HCT116 (cell line): ENCODE measurements at regions not wholly inside any gene's neighbourhood (a gene's known extent, or its start where the extent isn't known, plus 50 kb on each side); places are given as distances from the start of the nearest gene placed in this dataset.

Experiments used
- ATAC-seq: fragments of 200-7000 bp; cut with Tn5 transposase; 2 replicates; pipeline ENCODE4 v1.9.1; 2020; ENCODE audit warnings: mild to moderate bottlenecking, moderate library complexity
- BruUV-seq: library from RNA; stranded (reverse); fragments of 400-500 nt; replicated peaks from 2 replicates; lab custom pipeline; 2021; lab: Mats Ljungman, UMichigan
- CTCF ChIA-PET: fragments of 300-600 bp; sonication (Branson Sonifier 250); formaldehyde crosslinking; loops from one replicate; lab custom pipeline; 2021; ENCODE audit warnings: antibody characterized with exemption; lab: Charles Lee
- POLR2A ChIA-PET: fragments of 300-600, 350-600 bp; sonication (Branson Sonifier 250); formaldehyde crosslinking; loops from one replicate; lab custom pipeline; 2021; ENCODE audit warnings: antibody characterized with exemption; lab: Charles Lee
- RAD21 ChIA-PET, 2 experiments: fragments of 300-600 bp; sonication (Branson Sonifier 250); formaldehyde crosslinking; loops; one replicate each; lab custom pipeline; 2023; ENCODE audit warnings: low total read pairs in 2 of 2; ENCODE audit not compliant: uncharacterized antibody in 2 of 2, unreplicated experiment in 2 of 2, low non-redundant PET in 1 of 2; lab: Charles Lee
- DNase-seq: peaks from one replicate; pipeline ENCODE4 v3.0.0-alpha.2; 2010; ENCODE audit warnings: low read depth, low spot score
- H2AFZ ChIP-seq: fragments of 200-600 bp; shearing (Covaris generic), sonication (generic); 2 replicates; pipeline ENCODE4 v1.6.1; 2017; ENCODE audit warnings: low read depth, mixed run types, mixed read lengths, antibody characterized with exemption, low read length; ENCODE audit not compliant: poor library complexity, severe bottlenecking
- H3K27ac ChIP-seq: 2 replicates; pipeline ENCODE4 v1.5.1; 2012; ENCODE audit warnings: low read depth, low read length
- H3K27me3 ChIP-seq: fragments of 200-600 bp; sonication (generic); 2 replicates; pipeline ENCODE4 v1.6.1; 2016; ENCODE audit warnings: mixed run types, low read length, mixed read lengths; ENCODE audit not compliant: insufficient read depth
- H3K36me3 ChIP-seq, 2 experiments: fragments of 200-500 bp in 1 of 2; fragments of 200-600 bp in 1 of 2; sonication (Bioruptor generic) in 1 of 2; sonication (generic) in 1 of 2; 2 replicates each; pipeline versions ENCODE4 v1.5.1 to v1.6.1; 2014 to 2016; ENCODE audit warnings: low read length in 2 of 2, inconsistent platforms in 1 of 2, mixed read lengths in 1 of 2, mixed run types in 1 of 2; ENCODE audit not compliant: insufficient read depth in 2 of 2, control insufficient read depth in 1 of 2
- H3K4me1 ChIP-seq, 2 experiments: fragments of 200-600 bp in 1 of 2; sonication (generic) in 1 of 2; 2 replicates each; pipeline versions ENCODE4 v1.5.1 to v1.6.1; 2012 to 2017; ENCODE audit warnings: low read length in 2 of 2, inconsistent platforms in 1 of 2, mild to moderate bottlenecking in 1 of 2, mixed read lengths in 1 of 2, mixed run types in 1 of 2, moderate library complexity in 1 of 2; ENCODE audit not compliant: insufficient read depth in 2 of 2, control insufficient read depth in 1 of 2
- H3K4me2 ChIP-seq: fragments of 200-600 bp; sonication (generic); 2 replicates; pipeline ENCODE4 v1.6.1; 2017; ENCODE audit warnings: mixed run types, low read length, mixed read lengths
- H3K4me3 ChIP-seq, 2 experiments: fragments of 200-600 bp in 1 of 2; sonication (generic) in 1 of 2; replicated peaks in 1 of 2; 2 replicates each; pipeline ENCODE4 v1.5.1; 2011 to 2016; ENCODE audit warnings: low read length in 2 of 2, control low read depth in 1 of 2, low read depth in 1 of 2, mild to moderate bottlenecking in 1 of 2, mixed read lengths in 1 of 2, mixed run types in 1 of 2
- H3K79me2 ChIP-seq: fragments of 200-600 bp; sonication (generic); 2 replicates; pipeline ENCODE4 v1.6.1; 2017; ENCODE audit warnings: mild to moderate bottlenecking, mixed run types, low read length, moderate library complexity, mixed read lengths; ENCODE audit not compliant: insufficient read depth
- H3K9ac ChIP-seq: fragments of 200-600 bp; sonication (generic); 2 replicates; pipeline ENCODE4 v1.6.1; 2016; ENCODE audit warnings: low read length, mixed read lengths
- H3K9me2 ChIP-seq: fragments of 200-600 bp; sonication (generic), shearing (Covaris generic); 2 replicates; pipeline ENCODE4 v1.6.1; 2017; ENCODE audit warnings: mixed run types, mild to moderate bottlenecking, moderate library complexity; ENCODE audit not compliant: insufficient read depth
- H3K9me3 ChIP-seq, 2 experiments: fragments of 200-500 bp in 1 of 2; fragments of 200-600 bp in 1 of 2; sonication (Bioruptor generic) in 1 of 2; sonication (generic) in 1 of 2; 2 replicates each; pipeline ENCODE4 v1.6.1; 2014 to 2017; ENCODE audit warnings: low read length in 2 of 2, mixed read lengths in 2 of 2, inconsistent platforms in 1 of 2, low read depth in 1 of 2, mild to moderate bottlenecking in 1 of 2, mixed run types in 1 of 2, moderate library complexity in 1 of 2; ENCODE audit not compliant: control insufficient read depth in 1 of 2, insufficient read depth in 1 of 2
- H4K20me1 ChIP-seq: fragments of 200-600 bp; sonication (generic), shearing (Covaris generic); 2 replicates; pipeline ENCODE4 v1.6.1; 2017; ENCODE audit warnings: mixed run types, mild to moderate bottlenecking, moderate library complexity; ENCODE audit not compliant: insufficient read depth
- CBX3 ChIP-seq: IDR thresholded peaks from 2 replicates; pipeline ENCODE4 v1.6.1; 2012; ENCODE audit warnings: low read depth
- CEBPB ChIP-seq: IDR thresholded peaks from 2 replicates; pipeline ENCODE4 v1.6.1; 2012; ENCODE audit warnings: low read depth
- EGR1 ChIP-seq: IDR thresholded peaks from 2 replicates; pipeline ENCODE4 v1.6.1; 2012; ENCODE audit warnings: low read depth
- EZH2phosphoT487 ChIP-seq: fragments of 200-600 bp; IDR thresholded peaks from 2 replicates; pipeline ENCODE4 v1.6.1; 2018; ENCODE audit warnings: antibody characterized with exemption, borderline replicate concordance
- JUND ChIP-seq: IDR thresholded peaks from 2 replicates; pipeline ENCODE4 v1.6.1; 2012
- POLR2AphosphoS5 ChIP-seq: IDR thresholded peaks from 2 replicates; pipeline ENCODE4 v1.6.1; 2011; ENCODE audit warnings: mild to moderate bottlenecking, low read depth, low read length, moderate library complexity
- RAD21 ChIP-seq: IDR thresholded peaks from 2 replicates; pipeline ENCODE4 v1.6.1; 2012; ENCODE audit warnings: low read depth, mild to moderate bottlenecking
- SIN3A ChIP-seq: IDR thresholded peaks from 2 replicates; pipeline ENCODE4 v1.6.1; 2012; ENCODE audit warnings: low read depth
- SRF ChIP-seq: IDR thresholded peaks from 2 replicates; pipeline ENCODE4 v1.6.1; 2012; ENCODE audit warnings: low read depth
- TCF7L2 ChIP-seq: IDR thresholded peaks from 2 replicates; pipeline ENCODE4 v1.7.0; 2011; ENCODE audit warnings: borderline replicate concordance, inconsistent platforms; ENCODE audit not compliant: insufficient read depth, insufficient read length; ENCODE audit errors: extremely low read depth
- YY1 ChIP-seq: IDR thresholded peaks from 2 replicates; pipeline ENCODE4 v1.6.1; 2011; ENCODE audit warnings: low read length, low read depth, moderate library complexity, mild to moderate bottlenecking; ENCODE audit not compliant: insufficient replicate concordance; ENCODE audit errors: extremely low read depth
- ZNF274 ChIP-seq: fragments of 200-500 bp; sonication (Bioruptor generic); IDR thresholded peaks from 2 replicates; pipeline ENCODE4 v1.6.1; 2014; ENCODE audit warnings: mild to moderate bottlenecking, low read depth, low read length, inconsistent platforms
- intact Hi-C: fragments of 100-400 bp; cut with micrococcal nuclease; formaldehyde crosslinking; loops from 2 replicates; pipeline ENCODE4 v1.10.0; 2022
- TF ChIP-seq, protein P1 (sequence below): IDR thresholded peaks from 2 replicates; pipeline ENCODE4 v1.6.1; 2011; ENCODE audit warnings: mild to moderate bottlenecking, low read length, moderate library complexity; ENCODE audit not compliant: insufficient replicate concordance; ENCODE audit errors: extremely low read depth
- TF ChIP-seq, protein P2 (sequence below), 3 experiments: fragments of 200-600 bp in 1 of 3; sonication (generic) in 1 of 3; IDR thresholded peaks in 2 of 3; conservative IDR thresholded peaks in 1 of 3; 2 replicates each; pipeline ENCODE4 v1.5.1; 2012 to 2017; ENCODE audit warnings: low read depth in 2 of 3, low read length in 2 of 3, antibody characterized with exemption in 1 of 3, borderline replicate concordance in 1 of 3, control low read depth in 1 of 3, mild to moderate bottlenecking in 1 of 3, mixed read lengths in 1 of 3, mixed run types in 1 of 3, moderate library complexity in 1 of 3; ENCODE audit not compliant: insufficient read depth in 1 of 3
- TF ChIP-seq, protein P3 (sequence below): IDR thresholded peaks from 2 replicates; pipeline ENCODE4 v1.6.1; 2012

DNA sequence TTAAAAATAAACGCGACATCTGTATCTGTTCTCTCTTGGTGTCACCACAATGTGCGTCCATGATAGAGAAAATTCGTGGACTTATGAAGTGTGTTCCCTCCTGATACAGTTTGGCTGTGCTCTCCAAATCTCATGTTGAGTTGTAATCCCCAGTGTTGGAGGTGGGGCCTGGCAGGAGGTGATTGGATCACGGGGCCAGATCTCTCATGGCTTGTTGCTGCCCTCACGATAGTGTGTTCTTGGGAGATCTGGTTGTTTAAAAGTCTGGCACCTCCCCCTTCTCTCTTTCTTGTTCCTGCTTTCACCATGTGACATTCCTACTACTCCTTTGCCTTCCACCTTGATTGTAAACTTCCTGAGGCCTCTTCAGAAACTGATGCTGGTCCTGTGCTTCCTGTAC, 229.4 kb upstream of the MYO3A start:
- Histone ChIP-seq H2AFZ (no peak overlapping the region), H3K9ac (no peak overlapping the region), H3K9me2 (no peaks in the 10 kb centered on the region), H3K27ac (no peak overlapping the region), H3K4me3 (no peak overlapping the region), H4K20me1 (no peaks in the 10 kb centered on the region), H3K79me2 (no peaks in the 10 kb centered on the region), H3K27me3 (no peaks in the 10 kb centered on the region), H3K4me1 (no peaks in the 10 kb centered on the region), H3K36me3 (no peaks in the 10 kb centered on the region), H3K4me2 (no peak overlapping the region), H3K9me3 (no peaks in the 10 kb centered on the region)
- RAD21 ChIA-PET: no interaction called here
- POLR2A ChIA-PET: no interaction called here
- no TSS peak for BruUV-seq
- DNase-seq: no peak
- no peak for TF ChIP-seq POLR2AphosphoS5
- no peak for TF ChIP-seq SIN3A
- no peak for TF ChIP-seq CEBPB
- TF ChIP-seq, protein P1, sequence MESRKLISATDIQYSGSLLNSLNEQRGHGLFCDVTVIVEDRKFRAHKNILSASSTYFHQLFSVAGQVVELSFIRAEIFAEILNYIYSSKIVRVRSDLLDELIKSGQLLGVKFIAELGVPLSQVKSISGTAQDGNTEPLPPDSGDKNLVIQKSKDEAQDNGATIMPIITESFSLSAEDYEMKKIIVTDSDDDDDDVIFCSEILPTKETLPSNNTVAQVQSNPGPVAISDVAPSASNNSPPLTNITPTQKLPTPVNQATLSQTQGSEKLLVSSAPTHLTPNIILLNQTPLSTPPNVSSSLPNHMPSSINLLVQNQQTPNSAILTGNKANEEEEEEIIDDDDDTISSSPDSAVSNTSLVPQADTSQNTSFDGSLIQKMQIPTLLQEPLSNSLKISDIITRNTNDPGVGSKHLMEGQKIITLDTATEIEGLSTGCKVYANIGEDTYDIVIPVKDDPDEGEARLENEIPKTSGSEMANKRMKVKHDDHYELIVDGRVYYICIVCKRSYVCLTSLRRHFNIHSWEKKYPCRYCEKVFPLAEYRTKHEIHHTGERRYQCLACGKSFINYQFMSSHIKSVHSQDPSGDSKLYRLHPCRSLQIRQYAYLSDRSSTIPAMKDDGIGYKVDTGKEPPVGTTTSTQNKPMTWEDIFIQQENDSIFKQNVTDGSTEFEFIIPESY: no peak
- TF ChIP-seq JUND: no peak
- TF ChIP-seq ZNF274: no peak
- no peak for ATAC-seq
- CTCF ChIA-PET: no interaction called here
- intact Hi-C loops: no loop called here

DNA sequence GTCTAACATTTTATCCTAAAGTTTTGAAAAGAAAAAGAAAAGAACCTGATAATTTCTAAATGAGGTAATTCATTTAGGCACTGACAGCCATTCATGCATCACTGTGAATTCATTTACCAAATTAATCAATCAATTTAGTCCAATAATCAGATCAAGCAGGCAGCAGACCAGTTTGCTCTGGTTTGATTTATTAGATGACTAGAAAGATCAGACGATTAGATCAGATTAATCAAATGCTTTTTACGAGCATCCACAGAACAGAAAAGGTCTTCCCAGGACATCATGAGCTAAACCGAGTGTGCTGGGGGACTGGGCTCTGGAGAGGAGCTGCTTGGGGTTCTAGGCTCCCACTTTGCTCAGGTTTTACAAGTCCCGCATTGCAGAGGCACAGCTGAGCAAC, 226.5 kb upstream of the MYO3A start:
- no peak overlapping the region for H3K4me3 ChIP-seq
- no peak for DNase-seq
- ChIA-PET CTCF (no interaction called here), POLR2A (no interaction called here), RAD21 (interaction anchor here in 1 of 2 experiments (0.6 kb wide), 1 partner anchor 1083 kb away, joined by 4 read pairs; no protein-coding TSS in a partner anchor)
- ATAC-seq: no peak
- no peaks in the 10 kb centered on the region for H3K36me3 ChIP-seq
- no peaks in the 10 kb centered on the region for H3K9me3 ChIP-seq
- no peak overlapping the region for H3K27ac ChIP-seq
- no peak overlapping the region for H3K4me2 ChIP-seq
- intact Hi-C loops: no loop called here
- no peaks in the 10 kb centered on the region for H3K4me1 ChIP-seq
- no peak overlapping the region for H2AFZ ChIP-seq
- H3K9me2 ChIP-seq: no peaks in the 10 kb centered on the region
- H4K20me1 ChIP-seq: no peaks in the 10 kb centered on the region
- BruUV-seq: no TSS peak
- no peaks in the 10 kb centered on the region for H3K79me2 ChIP-seq
- H3K9ac ChIP-seq: no peak overlapping the region
- H3K27me3 ChIP-seq: no peaks in the 10 kb centered on the region
- TF ChIP-seq YY1 (no peak), EGR1 (no peak), SRF (no peak), JUND (no peak), CBX3 (no peak), TCF7L2 (no peak), SIN3A (no peak), EZH2phosphoT487 (no peak), RAD21 (no peak)
- TF ChIP-seq, protein P2, sequence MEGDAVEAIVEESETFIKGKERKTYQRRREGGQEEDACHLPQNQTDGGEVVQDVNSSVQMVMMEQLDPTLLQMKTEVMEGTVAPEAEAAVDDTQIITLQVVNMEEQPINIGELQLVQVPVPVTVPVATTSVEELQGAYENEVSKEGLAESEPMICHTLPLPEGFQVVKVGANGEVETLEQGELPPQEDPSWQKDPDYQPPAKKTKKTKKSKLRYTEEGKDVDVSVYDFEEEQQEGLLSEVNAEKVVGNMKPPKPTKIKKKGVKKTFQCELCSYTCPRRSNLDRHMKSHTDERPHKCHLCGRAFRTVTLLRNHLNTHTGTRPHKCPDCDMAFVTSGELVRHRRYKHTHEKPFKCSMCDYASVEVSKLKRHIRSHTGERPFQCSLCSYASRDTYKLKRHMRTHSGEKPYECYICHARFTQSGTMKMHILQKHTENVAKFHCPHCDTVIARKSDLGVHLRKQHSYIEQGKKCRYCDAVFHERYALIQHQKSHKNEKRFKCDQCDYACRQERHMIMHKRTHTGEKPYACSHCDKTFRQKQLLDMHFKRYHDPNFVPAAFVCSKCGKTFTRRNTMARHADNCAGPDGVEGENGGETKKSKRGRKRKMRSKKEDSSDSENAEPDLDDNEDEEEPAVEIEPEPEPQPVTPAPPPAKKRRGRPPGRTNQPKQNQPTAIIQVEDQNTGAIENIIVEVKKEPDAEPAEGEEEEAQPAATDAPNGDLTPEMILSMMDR (IDR thresholded peaks at IDR 0.05 in 2 of 3, conservative IDR thresholded peaks at IDR 0.05 in 1 of 3; ENCODE audit: borderline replicate concordance in 1 of 3, insufficient read depth in 1 of 3, low read depth in 2 of 3, low read length in 2 of 3): no peak
- TF ChIP-seq, protein P1: no peak
- TF ChIP-seq, protein P3, sequence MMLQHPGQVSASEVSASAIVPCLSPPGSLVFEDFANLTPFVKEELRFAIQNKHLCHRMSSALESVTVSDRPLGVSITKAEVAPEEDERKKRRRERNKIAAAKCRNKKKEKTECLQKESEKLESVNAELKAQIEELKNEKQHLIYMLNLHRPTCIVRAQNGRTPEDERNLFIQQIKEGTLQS: no peak
